IMR-90 (cell line): ENCODE measurements at regions not wholly inside any gene's neighbourhood (a gene's known extent, or its start where the extent isn't known, plus 50 kb on each side); places are given as distances from the start of the nearest gene placed in this dataset.

ENCODE experiments used
- CEBPB ChIP-seq: IDR thresholded peaks from 2 replicates; pipeline ENCODE4 v1.6.1; 2012; ENCODE audit warnings: low read depth, low read length, improper control_type of control experiment
- CTCF ChIP-seq: conservative IDR thresholded peaks from 2 replicates; pipeline ENCODE4 v1.5.1; 2012; ENCODE audit warnings: mild to moderate bottlenecking, low read depth, low read length, improper control_type of control experiment
- POLR2A ChIP-seq: IDR thresholded peaks from 2 replicates; pipeline ENCODE4 v1.6.1; 2012; ENCODE audit warnings: mild to moderate bottlenecking, low read depth, low read length
- RAD21 ChIP-seq: IDR thresholded peaks from 2 replicates; pipeline ENCODE4 v1.6.1; 2012; ENCODE audit warnings: low read length, improper control_type of control experiment

- TF ChIP-seq CTCF: no peak
- no peak for TF ChIP-seq POLR2A
- no peak for TF ChIP-seq RAD21
- TF ChIP-seq CEBPB: no peak
Observed at GRCh38 chr14:34330846-34331245, 131.2 kb downstream of the SPTSSA start.
